OCI-LY1 (cell line): ENCODE measurements at regions not wholly inside any gene's neighbourhood (a gene's known extent, or its start where the extent isn't known, plus 50 kb on each side); places are given as distances from the start of the nearest gene placed in this dataset.

Experiments used
- EZH2 ChIP-seq: fragments of 200-600 bp; sonication (generic), shearing (Covaris generic); IDR thresholded peaks from 2 replicates; pipeline ENCODE4 v1.8.0; 2017; ENCODE audit warnings: borderline replicate concordance, mixed run types, mild to moderate bottlenecking, antibody characterized with exemption, low read length, moderate library complexity, mixed read lengths
- TF ChIP-seq, protein P1 (sequence below): fragments of 200-600 bp; sonication (generic), shearing (Covaris generic); IDR thresholded peaks from 2 replicates; pipeline ENCODE4 v1.5.1; 2017; ENCODE audit warnings: mild to moderate bottlenecking, antibody characterized with exemption, low read length, moderate library complexity, mixed read lengths

DNA sequence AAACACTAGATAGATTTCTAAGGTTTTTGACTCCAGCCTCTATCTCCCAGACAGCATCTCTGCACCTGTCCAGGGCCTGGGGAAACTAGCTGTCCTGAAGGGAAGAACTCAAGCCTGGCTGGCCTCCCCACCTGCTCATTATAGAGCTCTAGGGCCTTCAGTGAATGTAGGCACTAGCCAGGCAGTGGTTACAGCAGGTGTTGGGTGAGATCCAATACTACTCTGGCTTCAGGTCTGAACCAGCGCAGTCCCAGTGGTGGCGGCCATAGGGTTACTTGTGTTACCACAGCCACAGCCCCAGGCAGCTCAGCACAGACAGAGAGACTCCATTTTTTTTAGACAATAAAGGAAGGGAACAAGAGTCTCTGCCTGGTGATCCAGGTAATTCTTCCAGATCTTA lies 449.2 kb downstream of the IRX1 start:
- TF ChIP-seq, protein P1, sequence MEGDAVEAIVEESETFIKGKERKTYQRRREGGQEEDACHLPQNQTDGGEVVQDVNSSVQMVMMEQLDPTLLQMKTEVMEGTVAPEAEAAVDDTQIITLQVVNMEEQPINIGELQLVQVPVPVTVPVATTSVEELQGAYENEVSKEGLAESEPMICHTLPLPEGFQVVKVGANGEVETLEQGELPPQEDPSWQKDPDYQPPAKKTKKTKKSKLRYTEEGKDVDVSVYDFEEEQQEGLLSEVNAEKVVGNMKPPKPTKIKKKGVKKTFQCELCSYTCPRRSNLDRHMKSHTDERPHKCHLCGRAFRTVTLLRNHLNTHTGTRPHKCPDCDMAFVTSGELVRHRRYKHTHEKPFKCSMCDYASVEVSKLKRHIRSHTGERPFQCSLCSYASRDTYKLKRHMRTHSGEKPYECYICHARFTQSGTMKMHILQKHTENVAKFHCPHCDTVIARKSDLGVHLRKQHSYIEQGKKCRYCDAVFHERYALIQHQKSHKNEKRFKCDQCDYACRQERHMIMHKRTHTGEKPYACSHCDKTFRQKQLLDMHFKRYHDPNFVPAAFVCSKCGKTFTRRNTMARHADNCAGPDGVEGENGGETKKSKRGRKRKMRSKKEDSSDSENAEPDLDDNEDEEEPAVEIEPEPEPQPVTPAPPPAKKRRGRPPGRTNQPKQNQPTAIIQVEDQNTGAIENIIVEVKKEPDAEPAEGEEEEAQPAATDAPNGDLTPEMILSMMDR: no peak
- TF ChIP-seq EZH2: no peak
